A549 (cell line): ENCODE measurements at regions not wholly inside any gene's neighbourhood (a gene's known extent, or its start where the extent isn't known, plus 50 kb on each side); places are given as distances from the start of the nearest gene placed in this dataset.

Experiments
- ATAC-seq, 2 experiments: fragments of 200-7000 bp in 1 of 2; fragments of >200 bp in 1 of 2; cut with Nextera tagmentation in 1 of 2; cut with Tn5 transposase in 1 of 2; 3 replicates each; pipeline versions ENCODE4 v1.8.0 to v1.9.1; 2018 to 2020; ENCODE audit warnings: mild to moderate bottlenecking in 1 of 2, moderate library complexity in 1 of 2
- CTCF ChIA-PET: fragments of 300-600 bp; sonication (Branson Sonifier 250); formaldehyde crosslinking; extraction: SDS; loops from one replicate; lab custom pipeline; 2021; ENCODE audit warnings: antibody characterized with exemption, inconsistent platforms; lab: Yijun Ruan, JAX
- POLR2A ChIA-PET: fragments of 350-600 bp; formaldehyde crosslinking; extraction: SDS; loops from one replicate; lab custom pipeline; 2021; ENCODE audit warnings: antibody characterized with exemption, inconsistent platforms; lab: Yijun Ruan, JAX
- DNase-seq, 2 experiments: peaks; one replicate each; pipeline versions ENCODE4 v3.0.0 to v3.0.0-alpha.2; 2011 to 2016; ENCODE audit warnings: low read depth in 1 of 2, low spot score in 1 of 2
- FAIRE-seq: peaks from 2 replicates; lab custom pipeline; 2011; peaks lifted over from hg19 to GRCh38; lab: Jason Lieb, UNC
- H3K27ac ChIP-seq, 2 experiments: fragments of >200 bp; sonication (Bioruptor Twin); formaldehyde crosslinking; 3 replicates each; pipeline ENCODE4 v1.5.1; 2016 to 2017
- H3K4me1 ChIP-seq: fragments of >200 bp; sonication (Bioruptor Twin); formaldehyde crosslinking; 3 replicates; pipeline ENCODE4 v1.6.1; 2016
- H3K4me2 ChIP-seq: fragments of >200 bp; sonication (Bioruptor Twin); formaldehyde crosslinking; 3 replicates; pipeline ENCODE4 v1.6.1; 2016
- H3K4me3 ChIP-seq: fragments of >200 bp; sonication (Bioruptor Twin); formaldehyde crosslinking; 3 replicates; pipeline ENCODE4 v1.5.1; 2016
- H3K9me3 ChIP-seq: fragments of >200 bp; sonication (Bioruptor Twin); formaldehyde crosslinking; 3 replicates; pipeline ENCODE4 v1.6.1; 2016
- BHLHE40 ChIP-seq: IDR thresholded peaks from 2 replicates; pipeline ENCODE4 v1.6.1; 2012; ENCODE audit warnings: low read depth, low read length, inconsistent platforms
- CHD2 ChIP-seq: fragments of 150-350 bp; IDR thresholded peaks from 2 replicates; pipeline ENCODE4 v1.6.1; 2014; ENCODE audit warnings: low read length; ENCODE audit not compliant: partially characterized antibody
- CHD4 ChIP-seq: fragments of 200-600 bp; sonication (generic); IDR thresholded peaks from 2 replicates; pipeline ENCODE4 v1.6.1; 2016; ENCODE audit warnings: antibody characterized with exemption, mild to moderate bottlenecking, borderline replicate concordance
- ESRRA ChIP-seq: fragments of 150-350 bp; IDR thresholded peaks from 2 replicates; pipeline ENCODE4 v1.6.1; 2014; ENCODE audit warnings: mild to moderate bottlenecking, low read length, borderline replicate concordance
- HDAC2 ChIP-seq: fragments of 200-600 bp; sonication (generic); IDR thresholded peaks from 2 replicates; pipeline ENCODE4 v1.6.1; 2016
- HES2 ChIP-seq: fragments of >200 bp; sonication (Bioruptor Twin); formaldehyde crosslinking; IDR thresholded peaks from 2 replicates; pipeline ENCODE4 v1.6.1; 2016
- HOXA7 ChIP-seq: fragments of 250-450 bp; sonication (Bioruptor Pico); IDR thresholded peaks from 2 replicates; pipeline ENCODE4 v1.5.0; 2020; ENCODE audit warnings: mild to moderate bottlenecking, moderate library complexity
- JUN ChIP-seq, 2 experiments: fragments of >200 bp; sonication (Bioruptor Twin); formaldehyde crosslinking; IDR thresholded peaks; 2 replicates in 1 of 2; 3 replicates in 1 of 2; pipeline ENCODE4 v1.6.1; 2016 to 2017
- JUNB ChIP-seq: fragments of >200 bp; sonication (Bioruptor Twin); formaldehyde crosslinking; IDR thresholded peaks from 2 replicates; pipeline ENCODE4 v1.6.1; 2016
- KDM1A ChIP-seq: fragments of 200-600 bp; sonication (generic); IDR thresholded peaks from 2 replicates; pipeline ENCODE4 v1.6.1; 2016; ENCODE audit warnings: low read depth, mild to moderate bottlenecking
- MAZ ChIP-seq: fragments of 150-350 bp; IDR thresholded peaks from 2 replicates; pipeline ENCODE4 v1.6.1; 2014; ENCODE audit warnings: antibody characterized with exemption, low read depth, low read length, borderline replicate concordance
- NR3C1 ChIP-seq: fragments of >200 bp; sonication (Bioruptor Twin); formaldehyde crosslinking; IDR thresholded peaks from 3 replicates; pipeline ENCODE4 v1.6.1; 2017
- PHF8 ChIP-seq: fragments of 200-600 bp; sonication (generic); IDR thresholded peaks from 2 replicates; pipeline ENCODE4 v1.6.1; 2016; ENCODE audit warnings: low read depth, mild to moderate bottlenecking, antibody characterized with exemption, moderate library complexity, borderline replicate concordance
- RARB ChIP-seq: fragments of 250-450 bp; sonication (Bioruptor Pico); IDR thresholded peaks from 2 replicates; pipeline ENCODE4 v1.8.0; 2021; ENCODE audit warnings: mild to moderate bottlenecking, moderate library complexity
- RCOR1 ChIP-seq: fragments of 150-350 bp; IDR thresholded peaks from 2 replicates; pipeline ENCODE4 v1.6.1; 2014; ENCODE audit warnings: antibody characterized with exemption, low read length, low read depth
- RNF2 ChIP-seq: fragments of 200-600 bp; sonication (generic); IDR thresholded peaks from 2 replicates; pipeline ENCODE4 v1.6.1; 2016; ENCODE audit warnings: low read depth, mild to moderate bottlenecking, antibody characterized with exemption, moderate library complexity, borderline replicate concordance
- SMC3 ChIP-seq: fragments of >200 bp; sonication (Bioruptor Twin); formaldehyde crosslinking; IDR thresholded peaks from 3 replicates; pipeline ENCODE4 v1.6.1; 2018; ENCODE audit warnings: inconsistent platforms
- SREBF2 ChIP-seq: fragments of 450-650 bp; IDR thresholded peaks from 2 replicates; pipeline ENCODE4 v1.6.1; 2014; ENCODE audit warnings: mild to moderate bottlenecking, moderate library complexity
- ZFP36 ChIP-seq: fragments of 450-650 bp; IDR thresholded peaks from 2 replicates; pipeline ENCODE4 v1.6.1; 2014; ENCODE audit warnings: borderline replicate concordance; ENCODE audit not compliant: partially characterized antibody
- WGBS: methylation state at CpG from one replicate; pipeline ENCODE4 v1.1.6; 2017; ENCODE audit errors: missing lambda C conversion rate; 5-methylcytosine and 5-hydroxymethylcytosine counted together
- TF ChIP-seq, protein P1 (sequence below): fragments of 150-350 bp; IDR thresholded peaks from 2 replicates; pipeline ENCODE4 v1.6.1; 2014; ENCODE audit warnings: low read depth, mild to moderate bottlenecking, low read length
- TF ChIP-seq, protein P2 (sequence below): fragments of 200-600 bp; sonication (generic); IDR thresholded peaks from 2 replicates; pipeline ENCODE4 v1.6.1; 2016; ENCODE audit warnings: antibody characterized with exemption, mild to moderate bottlenecking, moderate library complexity
- TF ChIP-seq, protein P3 (sequence below): fragments of >200 bp; sonication (Bioruptor Twin); formaldehyde crosslinking; IDR thresholded peaks from 3 replicates; pipeline ENCODE4 v1.5.1; 2016

DNA sequence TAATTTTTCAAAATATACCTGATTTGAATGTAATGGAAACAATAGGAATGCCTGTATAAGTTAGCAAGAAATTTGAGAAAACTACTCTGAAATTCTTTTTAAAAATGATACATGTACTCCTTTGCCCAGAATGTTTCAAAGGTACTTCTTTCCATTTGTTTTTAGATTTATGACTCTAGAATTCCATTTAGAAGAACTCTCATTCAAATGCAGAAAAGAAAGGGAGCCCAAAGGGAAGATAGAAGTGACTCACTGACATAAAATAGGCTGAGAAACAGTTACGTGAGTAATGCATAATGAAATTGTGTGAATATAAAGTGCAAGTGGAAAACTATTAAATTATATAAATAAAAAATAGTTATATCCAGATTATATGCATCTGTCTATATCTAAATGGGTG is 926.3 kb downstream of the TAF11L14 start:
- no peak for FAIRE-seq
- no peak for ATAC-seq
- H3K27ac ChIP-seq: no peak overlapping the region
- H3K9me3 ChIP-seq: no peaks in the 10 kb centered on the region
- TF ChIP-seq, protein P1, sequence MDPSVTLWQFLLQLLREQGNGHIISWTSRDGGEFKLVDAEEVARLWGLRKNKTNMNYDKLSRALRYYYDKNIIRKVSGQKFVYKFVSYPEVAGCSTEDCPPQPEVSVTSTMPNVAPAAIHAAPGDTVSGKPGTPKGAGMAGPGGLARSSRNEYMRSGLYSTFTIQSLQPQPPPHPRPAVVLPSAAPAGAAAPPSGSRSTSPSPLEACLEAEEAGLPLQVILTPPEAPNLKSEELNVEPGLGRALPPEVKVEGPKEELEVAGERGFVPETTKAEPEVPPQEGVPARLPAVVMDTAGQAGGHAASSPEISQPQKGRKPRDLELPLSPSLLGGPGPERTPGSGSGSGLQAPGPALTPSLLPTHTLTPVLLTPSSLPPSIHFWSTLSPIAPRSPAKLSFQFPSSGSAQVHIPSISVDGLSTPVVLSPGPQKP: no peak
- TF ChIP-seq RARB (CRISPR knock-in tag): no peak
- TF ChIP-seq JUNB: no peak
- no peak for TF ChIP-seq KDM1A
- TF ChIP-seq HDAC2: no peak
- no peak for TF ChIP-seq JUN (IDR thresholded peaks at IDR 0.05)
- TF ChIP-seq RCOR1: no peak
- CTCF ChIA-PET: no interaction called here
- POLR2A ChIA-PET: no interaction called here
- no peak for DNase-seq
- 87% methylated on average over 1 of the region's 1 CpG for WGBS
- H3K4me1 ChIP-seq: no peaks in the 10 kb centered on the region
- H3K4me2 ChIP-seq: no peak overlapping the region
- H3K4me3 ChIP-seq: no peak overlapping the region

DNA sequence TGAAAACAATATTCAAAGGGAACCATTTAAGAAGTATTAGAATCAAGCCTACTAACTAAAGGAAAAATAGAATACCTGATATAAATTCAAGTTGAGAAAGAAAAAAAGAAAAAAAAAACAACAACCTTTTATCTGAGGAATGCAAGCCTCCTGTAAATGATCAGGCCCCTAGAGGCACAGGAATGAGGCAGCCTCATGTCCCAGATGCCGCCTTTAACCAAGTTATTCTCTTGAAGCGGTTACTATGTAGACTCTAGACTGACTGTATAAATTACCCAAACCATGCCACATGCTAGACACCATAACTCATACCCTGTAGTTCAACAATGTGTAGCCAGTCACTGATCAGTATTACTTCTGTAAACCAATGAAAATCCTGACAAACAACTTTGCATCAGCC is 929.6 kb downstream of the TAF11L14 start:
- CTCF ChIA-PET: no interaction called here
- Histone ChIP-seq H3K27ac (no peak overlapping the region), H3K4me1 (no peaks in the 10 kb centered on the region), H3K4me3 (no peak overlapping the region), H3K9me3 (no peaks in the 10 kb centered on the region), H3K4me2 (no peak overlapping the region)
- DNase-seq: no peak
- POLR2A ChIA-PET: no interaction called here
- no peak for FAIRE-seq
- ATAC-seq: no peak
- TF ChIP-seq, protein P2, sequence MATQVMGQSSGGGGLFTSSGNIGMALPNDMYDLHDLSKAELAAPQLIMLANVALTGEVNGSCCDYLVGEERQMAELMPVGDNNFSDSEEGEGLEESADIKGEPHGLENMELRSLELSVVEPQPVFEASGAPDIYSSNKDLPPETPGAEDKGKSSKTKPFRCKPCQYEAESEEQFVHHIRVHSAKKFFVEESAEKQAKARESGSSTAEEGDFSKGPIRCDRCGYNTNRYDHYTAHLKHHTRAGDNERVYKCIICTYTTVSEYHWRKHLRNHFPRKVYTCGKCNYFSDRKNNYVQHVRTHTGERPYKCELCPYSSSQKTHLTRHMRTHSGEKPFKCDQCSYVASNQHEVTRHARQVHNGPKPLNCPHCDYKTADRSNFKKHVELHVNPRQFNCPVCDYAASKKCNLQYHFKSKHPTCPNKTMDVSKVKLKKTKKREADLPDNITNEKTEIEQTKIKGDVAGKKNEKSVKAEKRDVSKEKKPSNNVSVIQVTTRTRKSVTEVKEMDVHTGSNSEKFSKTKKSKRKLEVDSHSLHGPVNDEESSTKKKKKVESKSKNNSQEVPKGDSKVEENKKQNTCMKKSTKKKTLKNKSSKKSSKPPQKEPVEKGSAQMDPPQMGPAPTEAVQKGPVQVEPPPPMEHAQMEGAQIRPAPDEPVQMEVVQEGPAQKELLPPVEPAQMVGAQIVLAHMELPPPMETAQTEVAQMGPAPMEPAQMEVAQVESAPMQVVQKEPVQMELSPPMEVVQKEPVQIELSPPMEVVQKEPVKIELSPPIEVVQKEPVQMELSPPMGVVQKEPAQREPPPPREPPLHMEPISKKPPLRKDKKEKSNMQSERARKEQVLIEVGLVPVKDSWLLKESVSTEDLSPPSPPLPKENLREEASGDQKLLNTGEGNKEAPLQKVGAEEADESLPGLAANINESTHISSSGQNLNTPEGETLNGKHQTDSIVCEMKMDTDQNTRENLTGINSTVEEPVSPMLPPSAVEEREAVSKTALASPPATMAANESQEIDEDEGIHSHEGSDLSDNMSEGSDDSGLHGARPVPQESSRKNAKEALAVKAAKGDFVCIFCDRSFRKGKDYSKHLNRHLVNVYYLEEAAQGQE: no peak
- no peak for TF ChIP-seq BHLHE40
- no peak for TF ChIP-seq HOXA7 (CRISPR knock-in tag)
- TF ChIP-seq MAZ: no peak
- no peak for TF ChIP-seq PHF8
- TF ChIP-seq CHD2: no peak
- no peak for TF ChIP-seq RNF2
- TF ChIP-seq ESRRA: no peak
- TF ChIP-seq CHD4: no peak
- TF ChIP-seq ZFP36: no peak
- no peak for TF ChIP-seq SREBF2
- WGBS: 14% methylated on average over 2 of the region's 2 CpGs

GRCh38 chr5:18566671-18567070 is 932.4 kb downstream of the TAF11L14 start:
- no peaks in the 10 kb centered on the region for H3K9me3 ChIP-seq
- no peak overlapping the region for H3K4me2 ChIP-seq
- ATAC-seq: no peak
- H3K4me3 ChIP-seq: no peak overlapping the region
- TF ChIP-seq JUNB: no peak
- TF ChIP-seq, protein P3, sequence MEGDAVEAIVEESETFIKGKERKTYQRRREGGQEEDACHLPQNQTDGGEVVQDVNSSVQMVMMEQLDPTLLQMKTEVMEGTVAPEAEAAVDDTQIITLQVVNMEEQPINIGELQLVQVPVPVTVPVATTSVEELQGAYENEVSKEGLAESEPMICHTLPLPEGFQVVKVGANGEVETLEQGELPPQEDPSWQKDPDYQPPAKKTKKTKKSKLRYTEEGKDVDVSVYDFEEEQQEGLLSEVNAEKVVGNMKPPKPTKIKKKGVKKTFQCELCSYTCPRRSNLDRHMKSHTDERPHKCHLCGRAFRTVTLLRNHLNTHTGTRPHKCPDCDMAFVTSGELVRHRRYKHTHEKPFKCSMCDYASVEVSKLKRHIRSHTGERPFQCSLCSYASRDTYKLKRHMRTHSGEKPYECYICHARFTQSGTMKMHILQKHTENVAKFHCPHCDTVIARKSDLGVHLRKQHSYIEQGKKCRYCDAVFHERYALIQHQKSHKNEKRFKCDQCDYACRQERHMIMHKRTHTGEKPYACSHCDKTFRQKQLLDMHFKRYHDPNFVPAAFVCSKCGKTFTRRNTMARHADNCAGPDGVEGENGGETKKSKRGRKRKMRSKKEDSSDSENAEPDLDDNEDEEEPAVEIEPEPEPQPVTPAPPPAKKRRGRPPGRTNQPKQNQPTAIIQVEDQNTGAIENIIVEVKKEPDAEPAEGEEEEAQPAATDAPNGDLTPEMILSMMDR: no peak
- TF ChIP-seq NR3C1: no peak
- TF ChIP-seq SMC3: no peak
- TF ChIP-seq HES2: no peak
- no peaks in the 10 kb centered on the region for H3K4me1 ChIP-seq
- FAIRE-seq: no peak
- ChIA-PET CTCF (no interaction called here), POLR2A (no interaction called here)
- no peak overlapping the region for H3K27ac ChIP-seq
- DNase-seq: no peak
